ENCODE measurements at regions not wholly inside any gene's neighbourhood (a gene's known extent, or its start where the extent isn't known, plus 50 kb on each side); places are given as distances from the start of the nearest gene placed in this dataset.
"Not testable (repeated sequence)": the region's sequence is repeated elsewhere in the genome, so short reads cannot be mapped to it uniquely, and the experiment has no call there.

DNA sequence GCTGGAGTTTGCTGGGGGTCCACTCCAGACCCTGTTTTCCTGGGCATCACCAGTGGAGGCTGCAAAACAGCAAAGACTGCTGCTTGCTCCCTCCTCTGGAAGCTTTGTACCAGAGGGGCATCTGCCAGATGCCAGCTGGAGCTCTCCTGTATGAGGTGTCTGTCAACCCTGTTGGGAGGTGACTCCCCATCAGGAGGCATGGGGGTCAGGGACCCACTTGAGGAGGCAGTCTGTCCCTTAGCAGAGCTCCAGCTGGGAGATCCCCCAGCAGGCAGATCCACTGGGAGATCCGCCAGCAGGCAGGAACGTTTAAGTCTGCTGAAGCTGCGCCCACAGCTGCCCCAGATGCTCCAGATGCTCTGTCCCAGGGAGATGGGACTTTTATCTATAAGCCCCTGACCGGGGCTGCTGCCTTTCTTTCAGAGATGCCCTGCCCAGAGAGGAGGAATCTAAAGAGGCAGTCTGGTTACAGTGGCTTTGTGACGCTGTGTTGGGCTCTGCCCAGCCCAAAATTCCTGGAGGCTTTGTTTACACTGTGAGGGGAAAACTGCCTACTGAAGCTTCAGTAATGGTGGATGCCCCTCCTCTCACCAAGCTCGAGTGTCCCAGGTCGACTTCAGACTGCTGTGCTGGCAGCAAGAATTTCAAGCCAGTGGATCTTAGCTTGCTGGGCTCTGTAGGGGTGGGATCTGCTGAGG, 260.5 kb upstream of the SLC8A1 start:
- not testable (repeated sequence) for DNase-seq

DNA sequence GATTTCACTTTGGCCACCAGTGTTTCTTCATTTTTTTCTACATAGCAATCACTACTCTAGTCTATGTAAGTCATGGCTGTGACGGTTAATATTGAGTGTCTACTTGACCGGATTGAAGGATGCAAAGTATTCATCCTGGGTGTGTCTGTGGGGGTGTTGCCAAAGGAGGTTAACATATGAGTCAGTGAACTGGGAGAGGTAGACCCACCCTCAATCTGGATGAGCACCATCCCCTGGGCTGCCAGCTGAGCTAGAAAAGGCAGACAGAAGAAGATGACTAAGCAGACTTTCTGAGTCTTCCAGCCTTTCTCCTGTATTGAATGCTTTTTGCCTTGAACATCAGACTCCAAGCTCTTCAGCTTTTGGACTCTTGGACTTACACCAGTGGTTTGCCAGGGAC, 265.0 kb upstream of the SLC8A1 start:
- no peak for DNase-seq

DNA sequence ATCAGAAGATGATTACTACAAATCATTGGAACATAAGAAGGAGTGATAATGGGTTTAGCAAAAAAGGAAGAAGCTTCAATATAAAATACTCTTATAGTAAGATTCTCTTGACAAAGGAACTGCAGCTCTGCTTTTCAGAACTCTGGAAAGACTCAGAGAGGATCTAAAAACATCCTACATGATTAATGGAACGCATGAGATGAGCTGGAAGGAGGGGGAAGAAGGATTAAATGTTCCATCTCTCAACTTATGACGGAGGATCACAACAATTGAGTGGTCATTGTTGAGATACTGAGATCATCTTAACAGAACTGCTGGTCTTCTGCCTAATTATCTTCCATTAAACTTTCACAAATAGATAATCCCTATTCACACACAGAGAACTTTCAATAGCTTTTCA, 267.5 kb upstream of the SLC8A1 start:
- no peak for DNase-seq

GRCh38 chr2:40721595-40721994, 269.7 kb upstream of the SLC8A1 start:
- DNase-seq = no peak

DNA sequence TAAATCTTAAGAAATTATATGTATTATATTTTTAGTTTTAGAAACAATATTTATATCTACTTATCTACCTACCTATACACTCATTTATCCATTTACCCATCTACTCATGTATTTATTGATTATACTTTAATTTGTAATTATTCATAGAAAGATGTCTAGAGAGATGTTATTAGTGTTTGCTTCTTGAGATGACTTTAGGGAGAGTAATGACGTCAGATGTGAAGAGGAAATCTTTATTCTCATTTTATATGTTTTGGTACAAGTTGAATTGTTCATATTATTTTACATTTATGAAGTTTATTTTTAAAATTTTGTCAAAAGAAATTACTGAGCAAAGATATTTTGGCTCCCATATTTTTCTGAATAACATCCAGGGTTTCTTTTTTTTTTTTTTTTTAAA, 271.3 kb upstream of the SLC8A1 start:
- DNase-seq = no peak

GRCh38 chr2:40725040-40725439, 273.1 kb upstream of the SLC8A1 start:
- DNase-seq = no peak

- DNase-seq = no peak
Observed at GRCh38 chr2:40725950-40726349, 274.1 kb upstream of the SLC8A1 start.

DNA sequence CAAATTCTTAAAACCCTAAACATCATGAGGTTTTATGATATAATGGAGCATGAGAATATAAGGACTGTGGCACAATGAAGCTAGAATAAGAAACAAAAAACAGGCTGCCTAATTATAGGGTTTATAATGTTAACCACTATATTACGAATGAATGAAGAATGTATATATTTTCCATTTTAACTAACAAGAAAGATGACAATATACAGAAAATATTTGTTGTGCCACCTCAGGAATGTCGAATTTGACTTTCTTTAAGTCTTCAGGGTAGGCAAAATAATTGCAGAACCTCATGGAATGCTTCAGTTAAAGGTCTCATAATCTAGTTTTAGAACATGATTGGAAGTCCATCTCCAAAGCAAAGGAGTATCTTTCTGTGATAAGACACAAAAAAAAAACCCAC, 282.9 kb upstream of the SLC8A1 start:
- no peak for DNase-seq

- no peak for DNase-seq
Observed at GRCh38 chr2:40737180-40737579, 285.3 kb upstream of the SLC8A1 start.

DNA sequence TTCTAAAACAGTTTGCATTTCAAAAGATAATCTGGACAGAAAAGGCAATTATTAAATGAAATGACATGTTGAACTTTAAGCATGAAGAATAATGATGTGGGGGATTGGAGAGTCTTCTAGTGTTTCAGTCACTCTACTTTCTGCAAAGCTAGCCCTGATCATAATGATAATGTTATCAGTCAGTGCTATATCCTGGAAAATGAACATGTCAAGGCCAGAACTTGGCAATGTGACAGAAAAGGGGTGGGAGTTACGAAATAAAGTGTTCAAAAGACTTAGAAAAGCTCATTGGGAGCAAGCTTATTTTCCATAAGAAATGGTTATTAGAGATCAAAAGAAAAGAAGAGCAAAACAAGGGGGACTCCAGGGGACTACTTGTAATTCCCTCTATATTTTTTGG, 288.5 kb upstream of the SLC8A1 start:
- no peak for DNase-seq

DNA sequence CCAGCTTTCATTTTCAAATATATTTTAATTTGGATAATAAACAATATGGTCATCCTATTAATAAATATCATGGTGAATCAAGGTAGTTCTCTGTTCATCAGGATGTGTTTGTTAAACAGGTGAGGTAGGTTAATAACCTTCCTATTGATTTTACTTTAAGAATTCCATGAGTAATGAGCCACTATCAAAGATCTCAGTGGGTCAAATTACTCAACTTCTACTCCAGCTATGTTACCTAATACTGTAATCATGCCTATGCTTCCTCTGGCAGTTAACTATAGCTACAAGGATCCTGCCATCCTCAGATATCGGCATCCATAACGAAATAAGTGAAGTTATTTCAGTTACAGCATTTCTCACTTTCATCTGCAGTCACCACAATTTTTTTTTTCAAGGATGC, 289.6 kb upstream of the SLC8A1 start:
- no peak for DNase-seq

DNA sequence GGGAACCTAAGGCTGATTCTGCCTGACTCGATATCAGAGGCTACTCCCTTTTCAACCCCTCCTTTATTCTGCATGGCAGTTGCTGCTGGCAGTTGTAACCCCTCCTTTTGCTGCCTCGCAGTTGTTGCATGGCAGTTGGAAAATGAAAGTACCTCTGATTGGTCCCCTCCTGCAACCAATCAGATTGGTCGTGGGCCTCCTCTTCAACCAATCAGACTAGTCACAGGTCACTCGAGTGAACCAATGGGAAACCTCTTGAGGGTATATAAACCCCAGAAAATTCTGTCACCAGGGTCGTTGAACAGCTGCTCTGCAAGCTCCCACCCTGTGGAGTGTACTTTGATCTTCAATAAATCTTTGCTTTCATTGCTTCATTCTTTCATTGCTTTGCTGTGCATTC, 294.3 kb upstream of the SLC8A1 start:
- DNase-seq = no peak

GRCh38 chr2:40751981-40752380, 300.1 kb upstream of the SLC8A1 start:
- no peak for DNase-seq

DNA sequence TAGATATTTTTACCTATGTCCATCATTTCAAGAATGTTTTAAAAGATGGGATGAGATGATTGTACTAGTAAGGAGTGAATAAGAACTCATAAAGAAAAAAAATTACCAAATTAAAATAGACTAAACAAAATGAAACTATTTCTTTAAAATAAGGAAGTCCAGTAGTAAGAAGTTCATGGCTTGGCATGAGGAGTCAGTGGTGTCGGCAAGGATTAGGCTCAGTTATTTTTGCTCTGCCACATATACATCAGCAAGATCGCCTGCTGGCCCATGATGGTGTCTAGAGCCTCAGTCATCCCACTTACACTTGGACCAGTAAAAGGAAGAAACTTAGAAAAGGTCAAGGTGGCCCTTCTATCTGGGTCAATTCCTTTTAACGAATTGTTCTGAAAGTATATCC, 300.9 kb upstream of the SLC8A1 start:
- no peak for DNase-seq

GRCh38 chr2:40754912-40755311, 303.0 kb upstream of the SLC8A1 start:
- DNase-seq = no peak

- DNase-seq = no peak
Observed at GRCh38 chr2:40758401-40759155, 306.7 kb upstream of the SLC8A1 start.

- peak; percentile 44 for DNase-seq
Observed at GRCh38 chr2:40760071-40760666, 308.3 kb upstream of the SLC8A1 start.

GRCh38 chr2:40773291-40773690, 321.4 kb upstream of the SLC8A1 start:
- no peak for DNase-seq

- no peak for DNase-seq
Observed at GRCh38 chr2:40783704-40784103, 331.8 kb upstream of the SLC8A1 start.

- DNase-seq = no peak
Observed at GRCh38 chr2:40786636-40787035, 334.7 kb upstream of the SLC8A1 start.

- no peak for DNase-seq
Observed at GRCh38 chr2:40797120-40797519, 345.2 kb upstream of the SLC8A1 start.

- DNase-seq = no peak
Observed at GRCh38 chr2:40803900-40804299, 352.0 kb upstream of the SLC8A1 start.

DNA sequence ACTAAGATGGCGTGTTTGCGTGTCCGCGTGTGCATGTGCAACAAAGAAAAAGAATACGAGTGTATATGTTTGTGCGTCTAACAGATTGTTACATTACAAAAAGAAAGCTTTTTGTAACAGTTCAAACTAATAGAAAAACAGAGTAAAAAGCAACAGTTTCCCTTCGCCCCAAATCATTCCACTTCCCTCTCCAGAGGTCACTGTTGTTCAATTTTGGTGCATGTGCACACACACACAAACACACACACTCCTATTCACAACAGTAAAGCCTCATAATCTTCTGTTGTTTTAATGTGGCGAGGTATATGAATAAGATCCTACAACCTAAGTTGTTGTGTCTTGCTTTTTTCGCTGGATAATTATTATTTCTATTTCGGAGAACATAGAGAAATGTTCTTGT, 357.3 kb upstream of the SLC8A1 start:
- no peak for DNase-seq

- no peak for DNase-seq
Observed at GRCh38 chr2:40814616-40815015, 362.7 kb upstream of the SLC8A1 start.
